NCI-H524 (cell line): ENCODE measurements at regions not wholly inside any gene's neighbourhood (a gene's known extent, or its start where the extent isn't known, plus 50 kb on each side); places are given as distances from the start of the nearest gene placed in this dataset.

ENCODE experiments used
- DNase-seq, 2 experiments: peaks; one replicate each; lab custom pipeline; 2025; lab: John Stamatoyannopoulos, UW

DNA sequence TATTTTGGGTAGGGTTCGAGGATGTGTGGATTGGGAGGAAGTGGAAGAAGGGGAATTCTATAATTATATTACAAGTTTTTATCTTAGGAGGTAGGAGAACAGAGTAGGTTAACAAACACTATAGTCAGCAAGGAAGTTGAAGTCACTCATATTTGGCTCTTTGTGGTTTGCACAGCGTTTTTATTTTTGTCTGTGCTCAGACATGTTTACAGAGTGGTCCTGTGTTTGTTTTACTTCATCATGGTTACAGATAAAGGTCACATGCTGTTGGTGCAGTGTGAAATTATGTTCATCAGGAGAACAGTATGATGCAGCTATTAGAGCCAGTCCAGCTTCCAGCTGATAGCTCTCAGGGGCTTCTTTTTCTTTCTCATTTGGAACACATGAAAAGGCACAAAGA is 299.9 kb upstream of the SFRP2 start:
- no peak for DNase-seq

DNA sequence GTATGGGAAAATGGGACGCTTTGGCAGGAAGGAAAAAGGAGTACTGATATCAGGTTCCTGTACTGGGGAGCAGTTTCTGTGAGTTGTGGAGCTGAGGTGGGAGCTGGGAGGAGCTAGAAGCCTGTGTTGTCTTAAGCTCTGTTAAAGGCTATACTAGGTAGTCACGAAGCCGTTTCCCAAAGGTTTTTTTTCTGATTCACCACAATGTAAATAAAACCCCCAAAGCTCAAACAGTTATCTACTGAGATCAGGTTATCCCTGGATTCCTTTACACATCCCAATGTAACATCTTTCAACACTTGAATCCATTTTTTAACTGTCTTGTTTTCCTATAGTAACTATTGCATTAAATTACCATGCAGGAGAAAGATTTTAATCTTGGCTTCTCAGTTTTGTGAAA is 297.4 kb upstream of the SFRP2 start:
- no peak for DNase-seq

DNA sequence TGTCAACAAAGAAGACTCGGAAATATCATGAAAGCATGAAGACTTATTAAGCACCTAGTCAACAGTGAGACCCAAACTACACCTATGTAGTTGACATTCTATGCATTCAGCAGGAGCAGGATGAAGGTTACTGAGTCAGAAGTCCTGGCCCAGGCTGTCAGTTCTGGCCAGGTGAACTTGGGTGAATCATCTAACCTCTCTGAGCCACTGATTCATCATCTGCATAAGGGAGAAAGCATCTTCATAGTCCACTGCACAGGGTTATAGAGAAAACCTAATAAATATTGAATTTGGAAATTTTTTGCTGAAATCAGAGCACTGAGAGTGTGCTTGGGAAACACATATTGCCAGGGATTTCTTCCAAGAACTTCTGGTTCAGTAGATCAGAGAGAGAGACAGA is 296.0 kb upstream of the SFRP2 start:
- DNase-seq, result no peak

DNA sequence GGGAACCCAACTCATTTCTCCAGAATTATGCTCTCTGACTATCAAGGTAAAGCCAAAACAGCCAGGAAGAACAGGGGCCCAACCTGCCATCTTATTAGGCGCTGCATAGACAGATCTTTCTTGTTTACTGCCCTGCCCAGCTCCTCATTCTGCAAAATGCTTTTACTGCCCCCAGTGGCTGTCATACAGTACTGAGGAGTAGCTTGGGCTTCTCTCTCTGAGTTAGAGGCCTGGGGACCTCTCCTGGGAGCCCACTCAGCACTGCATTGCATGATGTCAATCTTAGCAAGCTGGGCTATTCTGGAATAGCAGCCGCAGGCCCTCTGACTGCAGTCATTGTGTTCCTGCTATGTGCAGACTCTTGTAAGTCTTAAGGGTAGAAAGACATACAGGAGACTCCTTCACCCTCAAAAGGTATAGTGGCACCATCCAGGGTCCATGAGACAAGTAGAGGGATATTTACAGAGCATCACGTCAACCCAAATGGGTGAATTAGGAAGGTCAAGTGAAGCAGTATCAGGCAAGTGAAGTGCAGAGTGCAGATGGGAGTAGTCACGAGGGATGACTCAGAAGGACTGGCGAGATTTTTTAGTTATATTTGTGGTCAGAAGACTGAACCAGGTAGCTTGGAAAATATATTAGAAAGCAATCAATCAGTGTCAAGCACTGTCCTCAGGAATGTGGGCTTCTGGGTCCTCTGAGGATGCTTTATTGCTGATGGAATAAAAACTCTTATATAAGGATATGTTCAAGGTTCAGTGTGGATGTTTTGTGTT is 294.1 kb upstream of the SFRP2 start:
- no peak for DNase-seq

DNA sequence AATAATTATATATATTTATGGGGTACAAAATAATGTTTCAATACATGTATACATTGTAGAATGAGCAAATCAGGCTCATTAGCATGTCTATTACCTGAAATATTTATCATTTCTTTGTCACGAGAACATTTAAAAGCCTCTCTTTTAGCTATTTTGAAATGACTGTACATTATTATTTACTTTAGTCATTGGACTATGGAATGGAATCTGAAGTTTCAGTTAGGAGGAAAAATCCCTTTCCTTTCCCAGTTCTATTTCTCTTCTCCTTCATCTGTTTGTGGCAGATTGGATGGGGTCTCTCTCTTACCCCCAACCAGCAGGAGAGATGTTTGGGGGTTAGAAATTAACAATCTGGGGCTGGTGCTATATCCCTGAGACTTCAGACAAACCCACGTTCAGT is 292.5 kb upstream of the SFRP2 start:
- DNase-seq, result no peak

DNA sequence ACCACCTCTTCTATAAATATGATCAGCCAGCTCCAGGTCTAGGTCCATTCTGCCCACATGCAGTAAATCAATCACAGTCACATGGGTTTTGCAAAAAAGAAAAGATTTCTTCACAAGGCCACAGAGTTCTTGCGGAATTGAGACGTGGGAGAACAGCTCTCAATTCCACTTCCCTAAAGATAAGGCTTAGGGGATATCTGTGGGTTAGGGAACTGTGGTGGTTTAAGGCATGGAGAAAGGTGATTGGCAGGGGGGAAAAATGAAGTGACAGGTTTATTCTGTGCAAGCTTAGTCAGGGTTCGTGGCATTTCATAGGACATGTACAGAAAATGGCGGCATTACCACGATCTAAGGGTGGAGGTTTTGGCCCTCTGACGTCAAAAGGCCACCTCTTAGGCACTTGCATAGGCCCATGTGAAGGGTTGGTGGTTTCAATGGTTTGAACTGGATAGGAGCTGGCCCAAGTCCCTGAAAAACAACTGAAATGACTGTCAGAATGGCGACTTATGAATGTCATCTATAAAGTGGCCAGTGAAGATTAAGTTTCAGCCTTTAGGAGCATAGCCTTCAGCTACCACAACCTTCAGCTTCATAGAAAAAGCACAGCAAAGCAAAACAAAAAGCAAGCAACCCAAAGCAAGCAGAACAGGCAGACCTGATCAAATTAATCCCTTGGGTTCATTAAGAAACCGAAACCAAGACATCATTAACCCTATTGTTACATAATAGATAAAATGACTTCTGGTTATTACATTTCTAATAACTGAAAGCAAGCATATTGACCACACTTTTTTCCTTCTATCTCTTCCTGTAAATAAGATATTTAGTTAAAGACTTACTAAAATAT is 289.8 kb upstream of the SFRP2 start:
- no peak for DNase-seq

DNA sequence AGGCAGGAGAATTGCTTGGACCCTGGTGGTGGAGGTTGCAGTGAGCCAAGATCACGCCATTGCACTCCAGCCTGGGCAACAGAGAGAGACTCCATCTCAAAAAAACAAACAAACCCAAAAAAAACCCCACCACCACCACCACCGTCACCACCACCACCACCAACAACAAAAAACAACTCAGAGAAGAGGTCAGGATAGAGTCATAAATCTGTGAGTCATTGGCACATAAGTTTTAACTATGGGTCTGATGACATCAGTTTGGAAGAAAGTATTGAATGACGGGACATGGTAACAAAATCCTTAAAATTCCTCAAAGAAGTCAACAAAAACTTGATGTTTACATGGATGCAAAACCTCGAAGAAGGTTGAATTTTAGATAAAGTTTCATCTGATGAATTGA is 288.0 kb upstream of the SFRP2 start:
- DNase-seq, result no peak

DNA sequence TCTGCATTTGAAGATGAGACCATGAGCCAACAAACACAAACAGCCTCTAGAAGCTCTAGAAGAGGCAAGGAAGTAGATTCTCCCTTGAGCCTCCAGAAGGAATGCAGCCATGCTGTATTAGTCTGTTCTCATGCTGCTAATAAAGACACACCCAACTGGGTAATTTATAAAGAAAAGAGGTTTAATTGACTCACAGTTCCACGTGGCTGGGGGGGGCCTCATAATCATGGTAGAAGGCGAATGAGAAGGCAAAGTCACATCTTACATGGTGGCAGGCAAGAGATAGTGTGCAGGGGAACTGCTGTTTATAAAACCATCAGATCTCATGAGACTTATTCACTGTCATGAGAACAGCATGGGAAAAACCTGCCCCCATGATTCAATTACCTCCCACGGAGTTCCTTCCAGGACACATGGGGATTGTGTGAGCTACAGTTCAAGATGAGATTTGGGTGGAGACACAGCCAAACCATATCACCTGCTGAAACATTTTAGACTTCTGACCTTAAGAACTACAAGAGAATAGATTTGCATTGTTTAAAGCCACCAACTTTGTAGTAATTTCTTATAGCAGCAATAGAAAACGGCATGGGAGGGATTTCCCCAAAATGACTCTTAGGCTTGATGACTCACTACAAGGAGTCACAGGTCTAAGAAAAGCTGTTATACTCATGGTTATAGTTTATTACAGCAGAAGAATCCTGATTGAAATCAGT is 284.4 kb upstream of the SFRP2 start:
- no peak for DNase-seq

DNA sequence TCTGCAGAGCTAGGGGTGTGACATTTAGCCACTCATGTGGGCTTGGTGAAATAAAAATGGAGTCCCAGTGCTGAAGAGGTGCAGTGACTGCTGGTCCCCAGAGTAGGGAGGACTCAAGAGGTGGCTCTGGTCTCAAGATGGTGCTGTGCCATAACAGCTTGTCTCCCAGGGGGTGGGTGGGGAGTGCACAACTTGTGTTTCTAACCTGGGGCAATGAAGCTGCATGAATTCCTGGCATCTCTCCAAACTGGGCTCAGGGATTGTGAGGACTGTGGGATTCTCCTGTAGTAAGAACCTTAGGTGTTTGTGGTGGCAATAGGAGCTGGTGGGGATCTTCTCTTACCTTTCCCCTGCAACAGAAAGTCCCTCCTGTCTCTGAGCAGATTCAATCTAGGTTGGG is 278.9 kb upstream of the SFRP2 start:
- DNase-seq, result no peak

DNA sequence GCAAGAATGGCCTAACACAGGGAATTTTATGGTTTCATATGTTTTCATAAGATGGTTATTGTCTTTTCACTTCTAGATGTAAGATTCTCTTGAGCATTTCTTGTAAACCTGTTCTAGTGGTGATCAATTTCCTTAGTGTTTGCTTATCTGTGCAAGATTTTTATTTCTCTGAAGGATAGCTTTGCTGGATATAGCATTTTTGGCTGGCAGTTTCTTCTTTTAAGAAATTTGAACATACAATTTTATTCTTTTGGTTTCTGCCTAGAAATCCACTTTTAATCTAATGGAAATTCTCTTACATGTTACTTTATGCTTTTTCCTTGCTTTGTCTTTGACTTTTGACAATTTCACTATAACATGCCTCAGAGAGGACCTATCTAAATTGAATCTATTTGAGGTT is 276.5 kb upstream of the SFRP2 start:
- no peak for DNase-seq

DNA sequence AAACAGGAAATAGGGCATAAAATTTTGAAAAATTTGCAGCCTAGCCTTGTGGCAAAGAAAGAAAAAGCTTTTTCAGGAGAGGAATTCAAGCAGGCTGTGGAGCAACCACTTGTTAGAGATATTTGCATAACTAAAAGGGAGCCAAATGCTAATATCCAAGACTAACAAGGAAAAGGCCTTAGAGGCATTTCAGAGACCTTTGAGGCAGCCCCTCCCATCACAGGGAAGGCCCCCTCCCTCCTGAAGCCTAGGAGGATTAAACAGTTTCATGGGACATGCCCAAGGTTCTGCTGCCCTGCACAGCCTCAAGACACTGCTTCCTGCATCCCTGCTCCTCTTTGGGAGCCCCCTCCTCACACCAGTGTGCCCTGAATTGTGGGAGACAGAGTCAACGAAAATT is 275.4 kb upstream of the SFRP2 start:
- DNase-seq, result no peak

DNA sequence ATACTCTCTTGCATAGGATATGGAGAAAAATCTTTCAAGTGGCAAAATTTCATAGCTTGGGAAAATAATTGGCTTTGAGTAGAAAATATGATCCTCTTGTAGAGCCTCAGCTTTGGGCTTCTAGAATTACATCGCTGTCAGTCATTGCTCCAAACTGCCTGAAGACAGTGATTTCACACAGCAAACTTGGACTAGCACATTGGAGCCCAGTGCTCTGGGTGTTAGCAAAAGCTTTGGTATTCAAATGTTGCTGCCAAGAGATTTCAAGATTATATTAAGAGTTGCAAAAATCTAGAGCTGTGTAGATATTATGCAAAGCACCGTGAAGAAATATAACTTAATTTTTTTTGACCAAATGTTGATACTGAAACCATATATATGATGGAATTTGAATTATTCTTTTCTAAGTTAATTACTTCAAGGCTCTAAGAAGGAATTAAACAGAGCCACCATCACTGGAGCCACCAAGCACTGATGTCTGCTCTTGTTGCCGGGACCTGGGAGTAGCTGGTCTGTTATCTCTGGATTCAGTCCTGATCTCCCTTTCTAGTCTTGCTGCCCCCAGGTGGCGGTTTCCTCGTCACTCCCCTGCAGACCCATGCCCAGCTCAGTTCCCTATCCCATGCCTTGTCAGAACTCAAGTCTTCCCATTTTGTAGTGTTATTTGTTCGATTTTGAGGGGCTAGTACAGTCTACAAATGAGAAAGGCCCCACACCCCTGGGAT is 260.7 kb upstream of the SFRP2 start:
- DNase-seq, result no peak

DNA sequence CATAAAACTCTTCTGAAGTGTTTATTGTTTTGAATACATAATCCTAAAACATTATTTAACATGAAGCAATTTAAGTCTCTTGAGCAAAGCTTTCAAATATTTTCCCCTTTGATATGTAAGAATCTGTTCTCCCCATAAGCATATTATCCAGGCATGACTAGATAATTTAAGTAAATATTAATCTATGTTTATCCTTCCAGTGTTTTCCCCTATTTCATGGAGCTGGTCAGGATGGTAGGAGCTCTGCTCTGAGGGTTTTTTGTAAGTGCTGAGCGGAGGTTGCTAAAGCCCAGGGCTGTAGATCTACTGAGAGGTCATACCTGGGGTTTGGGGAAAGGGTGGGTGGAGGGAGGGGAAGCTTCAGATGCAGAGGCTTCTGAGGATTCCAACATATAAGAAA is 258.9 kb upstream of the SFRP2 start:
- DNase-seq, result no peak

DNA sequence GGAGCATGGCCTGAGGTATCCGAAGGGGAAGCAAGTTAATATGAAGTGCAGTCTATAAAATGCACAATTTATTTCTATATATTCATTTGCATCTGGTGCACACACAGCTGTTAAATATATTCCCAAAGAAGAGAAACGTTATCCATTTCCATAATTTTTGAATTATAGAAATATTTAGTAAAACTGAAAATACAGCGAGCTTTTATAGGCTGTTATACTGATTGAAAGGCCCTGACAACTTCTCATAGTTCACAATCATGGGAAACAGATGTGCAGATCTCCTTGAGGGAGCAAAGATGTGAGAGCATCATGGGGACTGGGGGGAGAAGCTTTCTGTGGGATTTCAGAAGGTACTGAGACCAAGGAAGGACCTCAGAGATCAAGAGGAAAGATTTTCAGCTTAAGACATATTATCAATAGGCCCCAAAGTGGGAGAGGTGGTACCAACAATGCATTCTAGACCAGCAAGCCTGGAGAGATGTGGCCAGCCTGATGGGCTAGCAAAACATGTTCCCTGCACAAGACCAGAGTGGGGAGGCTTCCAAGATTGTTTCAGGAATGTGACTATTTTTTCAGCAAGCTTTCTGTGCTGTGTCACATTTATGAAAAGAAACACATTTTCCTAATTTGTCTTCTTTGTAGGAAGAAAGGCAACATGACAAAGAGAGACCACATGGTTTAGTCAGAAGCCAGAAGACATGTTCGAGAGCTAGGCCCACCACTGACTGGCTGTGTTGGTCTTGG is 256.0 kb upstream of the SFRP2 start:
- DNase-seq, result no peak

DNA sequence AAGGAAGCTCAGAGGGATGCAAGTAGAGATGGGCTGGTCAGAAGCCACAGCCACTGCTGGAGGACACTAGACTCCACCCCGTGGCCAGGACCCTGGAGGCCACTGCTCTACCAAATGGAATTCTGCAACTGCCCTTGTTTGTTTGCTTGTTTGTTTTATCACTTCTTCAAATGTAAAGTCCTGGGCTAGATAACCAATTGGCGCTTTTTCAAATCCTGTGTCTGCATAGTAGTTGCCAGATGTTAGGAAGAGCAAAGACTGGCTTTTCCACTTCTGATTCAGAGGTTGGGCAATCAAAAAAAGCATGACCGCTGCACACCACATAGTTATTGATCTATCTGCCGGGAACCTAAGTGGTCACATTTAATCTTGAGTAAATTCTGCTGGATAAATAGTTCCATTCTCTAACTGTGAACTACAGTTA is 255.2 kb upstream of the SFRP2 start:
- DNase-seq, result no peak

DNA sequence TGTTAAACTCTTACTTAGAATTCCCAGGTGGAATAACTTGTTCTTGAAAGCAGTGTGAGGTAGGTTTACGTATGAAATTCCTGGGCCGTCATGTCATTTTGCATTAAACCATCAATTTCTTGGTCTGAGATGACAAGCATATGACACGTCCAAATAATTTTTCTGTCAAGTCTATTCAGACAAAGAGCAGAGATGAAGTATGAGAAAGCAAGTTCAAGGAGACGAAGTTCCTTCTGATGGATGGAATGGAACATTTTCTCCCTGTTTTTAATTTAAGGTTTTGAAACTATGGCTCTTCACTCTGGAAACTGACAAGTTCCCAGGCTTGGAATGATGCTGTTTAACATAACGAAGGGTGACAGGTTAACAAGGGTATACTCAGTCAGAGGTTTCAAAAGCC is 252.8 kb upstream of the SFRP2 start:
- DNase-seq, result no peak

DNA sequence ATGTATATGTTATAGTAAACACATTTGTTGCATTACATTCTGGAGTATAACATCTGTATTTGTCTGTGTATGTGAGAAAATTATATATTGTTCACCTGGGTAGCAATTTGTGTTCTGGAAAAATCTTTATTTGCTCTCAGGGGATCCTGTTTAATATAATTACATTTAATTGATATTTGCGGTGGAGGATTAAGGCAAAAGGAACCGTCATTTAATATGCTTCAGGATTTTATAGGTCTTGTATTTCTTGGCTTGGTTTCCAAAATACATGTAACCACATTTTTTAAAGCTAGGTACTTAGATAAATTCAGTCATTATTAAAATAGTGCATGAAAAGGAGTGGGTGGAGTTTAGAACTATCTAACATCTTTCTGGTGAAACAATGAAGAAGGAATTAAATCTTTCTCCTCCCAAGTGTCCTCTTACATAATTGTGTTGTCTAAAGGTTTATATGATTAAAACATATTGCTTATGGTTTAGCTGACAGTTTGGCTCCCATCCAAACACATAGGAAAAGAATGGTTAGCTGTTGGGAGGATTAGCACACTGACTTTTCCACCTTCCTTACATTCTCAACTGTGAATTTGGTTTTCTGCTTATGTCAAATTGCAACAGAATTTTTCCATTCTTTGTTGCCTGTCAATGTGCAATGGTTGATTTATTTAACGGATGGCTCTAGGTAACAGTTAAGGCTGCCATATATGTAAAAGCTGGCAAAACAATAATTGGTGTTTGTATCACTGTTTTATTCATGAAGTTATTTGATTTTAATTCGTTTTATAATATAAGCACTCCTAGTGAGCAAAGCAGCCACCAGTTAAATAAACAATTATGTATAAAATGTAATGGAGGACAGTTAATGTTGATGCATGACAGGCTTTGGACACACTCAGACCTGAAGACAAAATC is 250.8 kb upstream of the SFRP2 start:
- no peak for DNase-seq

DNA sequence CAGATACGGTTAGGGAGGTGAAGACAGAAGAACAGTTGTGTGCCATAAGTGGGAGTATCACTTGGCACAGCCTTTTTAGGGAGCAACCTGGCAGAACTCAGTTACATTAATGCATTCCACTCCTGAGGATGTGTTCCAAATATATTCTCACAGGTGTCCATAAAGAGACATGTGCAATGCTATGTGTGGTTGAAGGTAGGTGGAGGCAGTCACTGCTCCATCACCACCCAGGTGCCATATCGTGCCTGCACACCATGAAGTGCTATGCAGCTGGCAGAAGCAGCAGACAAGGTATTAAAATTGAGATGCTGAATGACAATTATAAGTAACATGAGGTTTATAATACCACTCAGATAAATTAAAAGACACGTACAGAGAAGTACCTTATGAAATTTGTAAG is 248.0 kb upstream of the SFRP2 start:
- no peak for DNase-seq

DNA sequence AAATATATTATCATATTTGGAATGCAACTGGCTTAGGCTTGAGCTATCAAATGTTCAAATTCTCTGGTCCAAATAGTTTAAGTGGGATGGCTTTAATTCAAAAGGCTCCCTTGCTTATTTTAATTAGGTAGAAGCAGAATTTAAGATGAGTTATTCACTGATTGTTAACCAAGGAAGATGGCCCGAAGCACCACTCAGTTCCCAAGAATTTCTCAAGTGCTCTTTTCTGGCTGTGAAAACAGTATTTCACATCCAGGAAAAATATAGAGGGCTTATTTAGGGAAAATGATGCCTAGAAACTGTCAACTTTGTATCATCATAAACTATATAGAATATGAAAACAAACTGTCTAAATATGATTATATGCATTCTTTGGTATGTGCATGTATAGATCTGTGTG is 246.5 kb upstream of the SFRP2 start:
- DNase-seq, result no peak

DNA sequence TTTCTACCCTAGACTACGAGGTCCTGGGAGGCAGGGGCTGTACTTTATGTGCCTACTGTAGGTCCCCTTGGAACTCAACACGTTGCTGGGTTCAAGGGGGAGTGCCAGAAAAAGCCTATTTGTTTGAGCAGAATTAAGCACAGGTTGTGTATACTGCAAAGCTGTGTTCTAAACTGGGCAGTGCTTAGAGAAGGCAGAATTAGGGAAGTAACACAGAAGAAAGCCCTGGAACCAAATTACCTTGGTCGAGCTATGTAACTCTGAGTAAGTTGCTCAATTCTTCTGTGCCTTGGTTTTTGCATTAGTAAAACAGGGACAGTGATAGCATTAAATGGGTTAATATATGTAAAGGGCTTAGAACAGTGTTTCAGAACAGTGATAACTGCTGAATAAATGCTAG is 245.0 kb upstream of the SFRP2 start:
- DNase-seq, result no peak
